ENCODE measurements at regions not wholly inside any gene's neighbourhood (a gene's known extent, or its start where the extent isn't known, plus 50 kb on each side); places are given as distances from the start of the nearest gene placed in this dataset.

GRCh38 chr11:95490625-95491024 is 259.6 kb upstream of the SESN3 start:
- Histone ChIP-seq H3K4me3 (ENCODE audit: low read length) (no peak overlapping the region), H3K4me2 (ENCODE audit: low read length) (no peak overlapping the region), H4K8ac (ENCODE audit: low read depth, low read length) (no peak overlapping the region), H3K9ac (ENCODE audit: low read length) (no peak overlapping the region), H4K5ac (ENCODE audit: low read length) (no peak overlapping the region), H3K56ac (ENCODE audit: low read length) (no peak overlapping the region), H2BK120ac (ENCODE audit: low read depth, low read length) (no peak overlapping the region), H2BK15ac (replicated peaks; ENCODE audit: low read depth) (no peak overlapping the region), H3K79me1 (ENCODE audit: low read length) (no peaks in the 10 kb centered on the region), H3K27me3 (ENCODE audit: insufficient read depth, low read length, poor library complexity) (no peaks in the 10 kb centered on the region), H3K79me2 (ENCODE audit: control insufficient read depth, insufficient read depth, low read length) (no peaks in the 10 kb centered on the region), H3K18ac (ENCODE audit: low read length) (no peak overlapping the region), H3K23ac (ENCODE audit: low read length) (no peak overlapping the region), H2BK5ac (ENCODE audit: low read length) (no peak overlapping the region), H3K4me1 (ENCODE audit: control insufficient read depth, low read depth, low read length) (no peaks in the 10 kb centered on the region), H3K4ac (ENCODE audit: low read depth, low read length) (no peak overlapping the region), H3K27ac (ENCODE audit: low read depth, low read length) (no peak overlapping the region), H2AK5ac (ENCODE audit: low read length) (no peak overlapping the region), H3K36me3 (ENCODE audit: control insufficient read depth, insufficient read depth, low read length) (no peaks in the 10 kb centered on the region)
- no peak for DNase-seq
- WGBS (ENCODE audit: extremely low coverage, insufficient coverage, low lambda C conversion rate): no CpG with 5 or more reads among the region's 1 CpG

GRCh38 chr11:95487938-95488337 is 256.9 kb upstream of the SESN3 start:
- no peak overlapping the region for H4K8ac ChIP-seq (ENCODE audit: low read depth, low read length)
- DNase-seq: no peak
- WGBS (ENCODE audit: extremely low coverage, insufficient coverage, low lambda C conversion rate): no CpG with 5 or more reads among the region's 5 CpGs
- H4K5ac ChIP-seq (ENCODE audit: low read length): no peak overlapping the region
- no peak overlapping the region for H2BK120ac ChIP-seq (ENCODE audit: low read depth, low read length)
- no peak overlapping the region for H2BK15ac ChIP-seq (replicated peaks; ENCODE audit: low read depth)
- no peak overlapping the region for H3K4ac ChIP-seq (ENCODE audit: low read depth, low read length)
- H3K36me3 ChIP-seq (ENCODE audit: control insufficient read depth, insufficient read depth, low read length): no peaks in the 10 kb centered on the region
- no peak overlapping the region for H3K4me3 ChIP-seq (ENCODE audit: low read length)
- H3K4me1 ChIP-seq (ENCODE audit: control insufficient read depth, low read depth, low read length): no peaks in the 10 kb centered on the region
- no peak overlapping the region for H3K27ac ChIP-seq (ENCODE audit: low read depth, low read length)
- H3K27me3 ChIP-seq (ENCODE audit: insufficient read depth, low read length, poor library complexity): no peaks in the 10 kb centered on the region
- H3K4me2 ChIP-seq (ENCODE audit: low read length): no peak overlapping the region
- H3K9ac ChIP-seq (ENCODE audit: low read length): no peak overlapping the region
- H3K79me2 ChIP-seq (ENCODE audit: control insufficient read depth, insufficient read depth, low read length): no peaks in the 10 kb centered on the region
- no peaks in the 10 kb centered on the region for H3K79me1 ChIP-seq (ENCODE audit: low read length)
- H3K23ac ChIP-seq (ENCODE audit: low read length): no peak overlapping the region
- H3K56ac ChIP-seq (ENCODE audit: low read length): no peak overlapping the region
- no peak overlapping the region for H2BK5ac ChIP-seq (ENCODE audit: low read length)
- no peak overlapping the region for H2AK5ac ChIP-seq (ENCODE audit: low read length)
- no peak overlapping the region for H3K18ac ChIP-seq (ENCODE audit: low read length)

- Histone ChIP-seq H3K18ac (ENCODE audit: low read length) (no peak overlapping the region), H2BK15ac (replicated peaks; ENCODE audit: low read depth) (no peak overlapping the region), H2BK5ac (ENCODE audit: low read length) (no peak overlapping the region), H3K23ac (ENCODE audit: low read length) (no peak overlapping the region), H3K56ac (ENCODE audit: low read length) (no peak overlapping the region), H3K4me3 (ENCODE audit: low read length) (no peak overlapping the region), H2AK5ac (ENCODE audit: low read length) (no peak overlapping the region), H3K4me1 (ENCODE audit: control insufficient read depth, low read depth, low read length) (no peaks in the 10 kb centered on the region), H3K27ac (ENCODE audit: low read depth, low read length) (no peak overlapping the region), H2BK120ac (ENCODE audit: low read depth, low read length) (no peak overlapping the region), H3K36me3 (ENCODE audit: control insufficient read depth, insufficient read depth, low read length) (no peaks in the 10 kb centered on the region), H3K27me3 (ENCODE audit: insufficient read depth, low read length, poor library complexity) (no peaks in the 10 kb centered on the region), H4K5ac (ENCODE audit: low read length) (no peak overlapping the region), H3K9ac (ENCODE audit: low read length) (no peak overlapping the region), H3K79me1 (ENCODE audit: low read length) (no peaks in the 10 kb centered on the region), H3K4ac (ENCODE audit: low read depth, low read length) (no peak overlapping the region), H3K79me2 (ENCODE audit: control insufficient read depth, insufficient read depth, low read length) (no peaks in the 10 kb centered on the region), H4K8ac (ENCODE audit: low read depth, low read length) (no peak overlapping the region), H3K4me2 (ENCODE audit: low read length) (no peak overlapping the region)
- peak; percentile 37 for DNase-seq
- WGBS (ENCODE audit: extremely low coverage, insufficient coverage, low lambda C conversion rate): no CpG with 5 or more reads among the region's 2 CpGs
Observed at GRCh38 chr11:95487391-95487790, 256.4 kb upstream of the SESN3 start.

- no peaks in the 10 kb centered on the region for H3K79me1 ChIP-seq (ENCODE audit: low read length)
- H3K79me2 ChIP-seq (ENCODE audit: control insufficient read depth, insufficient read depth, low read length): no peaks in the 10 kb centered on the region
- H3K4ac ChIP-seq (ENCODE audit: low read depth, low read length): no peak overlapping the region
- H3K9ac ChIP-seq (ENCODE audit: low read length): no peak overlapping the region
- no peaks in the 10 kb centered on the region for H3K36me3 ChIP-seq (ENCODE audit: control insufficient read depth, insufficient read depth, low read length)
- DNase-seq: no peak
- H2BK120ac ChIP-seq (ENCODE audit: low read depth, low read length): no peak overlapping the region
- H2BK15ac ChIP-seq (replicated peaks; ENCODE audit: low read depth): no peak overlapping the region
- no peak overlapping the region for H3K4me3 ChIP-seq (ENCODE audit: low read length)
- no peak overlapping the region for H3K23ac ChIP-seq (ENCODE audit: low read length)
- no peak overlapping the region for H2BK5ac ChIP-seq (ENCODE audit: low read length)
- no peak overlapping the region for H3K27ac ChIP-seq (ENCODE audit: low read depth, low read length)
- no peaks in the 10 kb centered on the region for H3K4me1 ChIP-seq (ENCODE audit: control insufficient read depth, low read depth, low read length)
- no peak overlapping the region for H3K4me2 ChIP-seq (ENCODE audit: low read length)
- no peaks in the 10 kb centered on the region for H3K27me3 ChIP-seq (ENCODE audit: insufficient read depth, low read length, poor library complexity)
- WGBS (ENCODE audit: extremely low coverage, insufficient coverage, low lambda C conversion rate): no CpG with 5 or more reads among the region's 9 CpGs
- H4K8ac ChIP-seq (ENCODE audit: low read depth, low read length): no peak overlapping the region
- no peak overlapping the region for H4K5ac ChIP-seq (ENCODE audit: low read length)
- no peak overlapping the region for H3K18ac ChIP-seq (ENCODE audit: low read length)
- H2AK5ac ChIP-seq (ENCODE audit: low read length): no peak overlapping the region
- H3K56ac ChIP-seq (ENCODE audit: low read length): no peak overlapping the region
Observed at GRCh38 chr11:95486979-95487378, 256.0 kb upstream of the SESN3 start.

GRCh38 chr11:95486466-95486865 is 255.5 kb upstream of the SESN3 start:
- H3K79me2 ChIP-seq (ENCODE audit: control insufficient read depth, insufficient read depth, low read length): no peaks in the 10 kb centered on the region
- H3K27me3 ChIP-seq (ENCODE audit: insufficient read depth, low read length, poor library complexity): no peaks in the 10 kb centered on the region
- no peak overlapping the region for H4K5ac ChIP-seq (ENCODE audit: low read length)
- no peak overlapping the region for H2BK120ac ChIP-seq (ENCODE audit: low read depth, low read length)
- no peak overlapping the region for H2BK15ac ChIP-seq (replicated peaks; ENCODE audit: low read depth)
- H3K4ac ChIP-seq (ENCODE audit: low read depth, low read length): no peak overlapping the region
- no peak overlapping the region for H3K4me2 ChIP-seq (ENCODE audit: low read length)
- no peak overlapping the region for H3K18ac ChIP-seq (ENCODE audit: low read length)
- H3K9ac ChIP-seq (ENCODE audit: low read length): no peak overlapping the region
- no peak overlapping the region for H2AK5ac ChIP-seq (ENCODE audit: low read length)
- no peaks in the 10 kb centered on the region for H3K4me1 ChIP-seq (ENCODE audit: control insufficient read depth, low read depth, low read length)
- no peak for DNase-seq
- H3K56ac ChIP-seq (ENCODE audit: low read length): no peak overlapping the region
- H3K23ac ChIP-seq (ENCODE audit: low read length): no peak overlapping the region
- no peak overlapping the region for H4K8ac ChIP-seq (ENCODE audit: low read depth, low read length)
- no peak overlapping the region for H3K27ac ChIP-seq (ENCODE audit: low read depth, low read length)
- no peak overlapping the region for H2BK5ac ChIP-seq (ENCODE audit: low read length)
- no peak overlapping the region for H3K4me3 ChIP-seq (ENCODE audit: low read length)
- H3K79me1 ChIP-seq (ENCODE audit: low read length): no peaks in the 10 kb centered on the region
- WGBS (ENCODE audit: extremely low coverage, insufficient coverage, low lambda C conversion rate): no CpG with 5 or more reads among the region's 2 CpGs
- H3K36me3 ChIP-seq (ENCODE audit: control insufficient read depth, insufficient read depth, low read length): no peaks in the 10 kb centered on the region

GRCh38 chr11:95485115-95485900 is 254.3 kb upstream of the SESN3 start:
- no peak overlapping the region for H2BK5ac ChIP-seq (ENCODE audit: low read length)
- H3K18ac ChIP-seq (ENCODE audit: low read length): no peak overlapping the region
- H3K4me1 ChIP-seq (ENCODE audit: control insufficient read depth, low read depth, low read length): no peaks in the 10 kb centered on the region
- H4K5ac ChIP-seq (ENCODE audit: low read length): no peak overlapping the region
- no peaks in the 10 kb centered on the region for H3K79me1 ChIP-seq (ENCODE audit: low read length)
- DNase-seq: no peak
- H3K4me3 ChIP-seq (ENCODE audit: low read length): no peak overlapping the region
- no peak overlapping the region for H3K56ac ChIP-seq (ENCODE audit: low read length)
- H2BK15ac ChIP-seq (replicated peaks; ENCODE audit: low read depth): no peak overlapping the region
- no peak overlapping the region for H2AK5ac ChIP-seq (ENCODE audit: low read length)
- H3K9ac ChIP-seq (ENCODE audit: low read length): no peak overlapping the region
- no peak overlapping the region for H3K4me2 ChIP-seq (ENCODE audit: low read length)
- no peaks in the 10 kb centered on the region for H3K36me3 ChIP-seq (ENCODE audit: control insufficient read depth, insufficient read depth, low read length)
- H3K23ac ChIP-seq (ENCODE audit: low read length): no peak overlapping the region
- H3K27ac ChIP-seq (ENCODE audit: low read depth, low read length): no peak overlapping the region
- H3K79me2 ChIP-seq (ENCODE audit: control insufficient read depth, insufficient read depth, low read length): no peaks in the 10 kb centered on the region
- no CpG with 5 or more reads among the region's 2 CpGs for WGBS (ENCODE audit: extremely low coverage, insufficient coverage, low lambda C conversion rate)
- H4K8ac ChIP-seq (ENCODE audit: low read depth, low read length): no peak overlapping the region
- H2BK120ac ChIP-seq (ENCODE audit: low read depth, low read length): no peak overlapping the region
- no peaks in the 10 kb centered on the region for H3K27me3 ChIP-seq (ENCODE audit: insufficient read depth, low read length, poor library complexity)
- no peak overlapping the region for H3K4ac ChIP-seq (ENCODE audit: low read depth, low read length)

Data from mesendoderm (in vitro differentiated cells).